ENCODE measurements at regions not wholly inside any gene's neighbourhood (a gene's known extent, or its start where the extent isn't known, plus 50 kb on each side); places are given as distances from the start of the nearest gene placed in this dataset.

- ChIA-PET CTCF (no interaction called here), POLR2A (no interaction called here)
- no peak for TF ChIP-seq CTCF (IDR thresholded peaks at IDR 0.05; ENCODE audit: low read depth, low read length)
- H3K4me3 ChIP-seq (ENCODE audit: low read depth, low read length): no peak overlapping the region
- no peak overlapping the region for H3K27ac ChIP-seq (ENCODE audit: low read depth, low read length)
- no peaks in the 10 kb centered on the region for H3K27me3 ChIP-seq (ENCODE audit: control insufficient read depth, insufficient read depth, low read length)
- no peaks in the 10 kb centered on the region for H3K9me3 ChIP-seq (ENCODE audit: control insufficient read depth, insufficient read depth, low read length)
- no peak for DNase-seq (ENCODE audit: low read depth, low spot score)
Measured at GRCh38 chr12:68515793-68516192, 94.9 kb upstream of the RAP1B start.

GRCh38 chr12:68521321-68521839 is 89.3 kb upstream of the RAP1B start:
- Histone ChIP-seq H3K4me3 (ENCODE audit: low read depth, low read length) (no peak overlapping the region), H3K27ac (ENCODE audit: low read depth, low read length) (peak overlapping the region; percentile 62), H3K9me3 (ENCODE audit: control insufficient read depth, insufficient read depth, low read length) (peaks cover 3% of the 10 kb centered on the region; the same call in 1 of the 2 replicates), H3K27me3 (ENCODE audit: control insufficient read depth, insufficient read depth, low read length) (no peaks in the 10 kb centered on the region)
- peak; percentile 24 for DNase-seq (ENCODE audit: low read depth, low spot score)
- TF ChIP-seq CTCF (IDR thresholded peaks at IDR 0.05; ENCODE audit: low read depth, low read length): no peak
- ChIA-PET POLR2A (interaction anchor here (0.6 kb wide), 1 partner anchor 54 kb away, joined by 4 read pairs; no protein-coding TSS in a partner anchor), CTCF (no interaction called here)

- CTCF ChIA-PET: no interaction called here
- no peak for TF ChIP-seq CTCF (IDR thresholded peaks at IDR 0.05; ENCODE audit: low read depth, low read length)
- Histone ChIP-seq H3K4me3 (ENCODE audit: low read depth, low read length) (no peak overlapping the region), H3K9me3 (ENCODE audit: control insufficient read depth, insufficient read depth, low read length) (peaks cover 3% of the 10 kb centered on the region; the same call in 1 of the 2 replicates), H3K27ac (ENCODE audit: low read depth, low read length) (peak overlapping the region; percentile 62), H3K27me3 (ENCODE audit: control insufficient read depth, insufficient read depth, low read length) (no peaks in the 10 kb centered on the region)
- DNase-seq (ENCODE audit: low read depth, low spot score): no peak
- POLR2A ChIA-PET: interaction anchor here (0.6 kb wide), 1 partner anchor 53 kb away, joined by 4 read pairs; no protein-coding TSS in a partner anchor
Measured at GRCh38 chr12:68521848-68522502, 88.7 kb upstream of the RAP1B start.

GRCh38 chr12:68529466-68529865 is 81.2 kb upstream of the RAP1B start:
- H3K27ac ChIP-seq (ENCODE audit: low read depth, low read length): no peak overlapping the region
- H3K9me3 ChIP-seq (ENCODE audit: control insufficient read depth, insufficient read depth, low read length): peaks cover 3% of the 10 kb centered on the region; the same call in 1 of the 2 replicates
- TF ChIP-seq CTCF (IDR thresholded peaks at IDR 0.05; ENCODE audit: low read depth, low read length): no peak
- no peaks in the 10 kb centered on the region for H3K27me3 ChIP-seq (ENCODE audit: control insufficient read depth, insufficient read depth, low read length)
- H3K4me3 ChIP-seq (ENCODE audit: low read depth, low read length): no peak overlapping the region
- ChIA-PET CTCF (interaction anchor here (0.6 kb wide), 1 partner anchor 212 kb away, joined by 4 read pairs; no protein-coding TSS in a partner anchor), POLR2A (no interaction called here)
- no peak for DNase-seq (ENCODE audit: low read depth, low spot score)

GRCh38 chr12:68529869-68530268 is 80.8 kb upstream of the RAP1B start:
- Histone ChIP-seq H3K27me3 (ENCODE audit: control insufficient read depth, insufficient read depth, low read length) (no peaks in the 10 kb centered on the region), H3K4me3 (ENCODE audit: low read depth, low read length) (no peak overlapping the region), H3K9me3 (ENCODE audit: control insufficient read depth, insufficient read depth, low read length) (peaks cover 3% of the 10 kb centered on the region; the same call in 1 of the 2 replicates), H3K27ac (ENCODE audit: low read depth, low read length) (no peak overlapping the region)
- TF ChIP-seq CTCF (IDR thresholded peaks at IDR 0.05; ENCODE audit: low read depth, low read length): no peak
- ChIA-PET POLR2A (no interaction called here), CTCF (no interaction called here)
- DNase-seq (ENCODE audit: low read depth, low spot score): no peak
